PC-9 (cell line): ENCODE measurements at regions not wholly inside any gene's neighbourhood (a gene's known extent, or its start where the extent isn't known, plus 50 kb on each side); places are given as distances from the start of the nearest gene placed in this dataset.

Experiments used
- EZH2 ChIP-seq: fragments of 200-600 bp; sonication (generic); IDR thresholded peaks from 2 replicates; pipeline ENCODE4 v1.8.0; 2017; ENCODE audit warnings: antibody characterized with exemption, low read depth
- TF ChIP-seq, protein P1 (sequence below): fragments of 200-600 bp; sonication (generic); conservative IDR thresholded peaks from 2 replicates; pipeline ENCODE4 v1.6.1; 2017; ENCODE audit warnings: mixed run types, antibody characterized with exemption, mild to moderate bottlenecking, moderate library complexity

DNA sequence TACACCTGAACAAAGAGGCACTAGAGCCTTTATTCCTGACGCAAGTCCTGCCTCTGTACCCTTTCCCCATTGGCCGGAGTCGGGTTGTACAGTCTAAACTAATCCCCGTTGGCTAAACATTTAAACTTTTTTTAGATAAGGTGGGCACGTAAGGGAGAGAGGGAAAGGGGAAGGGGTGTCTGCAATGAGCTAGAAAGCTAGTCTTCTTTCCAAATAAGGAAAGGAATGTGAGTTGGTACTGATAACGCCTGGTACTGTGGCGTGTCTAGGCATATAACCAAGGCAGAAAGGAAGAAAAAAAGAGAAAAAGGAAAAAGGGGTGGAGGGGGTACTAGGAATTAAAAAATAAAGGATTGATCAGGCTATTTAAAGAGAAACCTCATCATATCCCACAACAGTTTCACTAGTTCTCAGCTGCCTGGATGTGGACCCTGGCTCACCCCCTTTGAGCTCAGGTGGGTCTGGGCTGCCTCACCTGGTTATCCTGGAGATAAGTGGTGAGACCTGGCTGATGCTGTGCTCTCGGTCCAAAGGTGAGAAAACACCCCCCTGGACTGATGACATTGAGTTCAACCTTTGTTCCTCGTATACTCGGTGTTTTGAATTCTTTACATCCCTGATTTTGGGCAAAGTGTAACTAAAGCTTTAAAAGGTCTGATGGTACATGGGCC is 90.9 kb upstream of the EEF2KMT start:
- TF ChIP-seq, protein P1, sequence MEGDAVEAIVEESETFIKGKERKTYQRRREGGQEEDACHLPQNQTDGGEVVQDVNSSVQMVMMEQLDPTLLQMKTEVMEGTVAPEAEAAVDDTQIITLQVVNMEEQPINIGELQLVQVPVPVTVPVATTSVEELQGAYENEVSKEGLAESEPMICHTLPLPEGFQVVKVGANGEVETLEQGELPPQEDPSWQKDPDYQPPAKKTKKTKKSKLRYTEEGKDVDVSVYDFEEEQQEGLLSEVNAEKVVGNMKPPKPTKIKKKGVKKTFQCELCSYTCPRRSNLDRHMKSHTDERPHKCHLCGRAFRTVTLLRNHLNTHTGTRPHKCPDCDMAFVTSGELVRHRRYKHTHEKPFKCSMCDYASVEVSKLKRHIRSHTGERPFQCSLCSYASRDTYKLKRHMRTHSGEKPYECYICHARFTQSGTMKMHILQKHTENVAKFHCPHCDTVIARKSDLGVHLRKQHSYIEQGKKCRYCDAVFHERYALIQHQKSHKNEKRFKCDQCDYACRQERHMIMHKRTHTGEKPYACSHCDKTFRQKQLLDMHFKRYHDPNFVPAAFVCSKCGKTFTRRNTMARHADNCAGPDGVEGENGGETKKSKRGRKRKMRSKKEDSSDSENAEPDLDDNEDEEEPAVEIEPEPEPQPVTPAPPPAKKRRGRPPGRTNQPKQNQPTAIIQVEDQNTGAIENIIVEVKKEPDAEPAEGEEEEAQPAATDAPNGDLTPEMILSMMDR, result no peak
- no peak for TF ChIP-seq EZH2
